AG08396 (cell line): ENCODE measurements at regions not wholly inside any gene's neighbourhood (a gene's known extent, or its start where the extent isn't known, plus 50 kb on each side); places are given as distances from the start of the nearest gene placed in this dataset.
"Not testable (repeated sequence)": the region's sequence is repeated elsewhere in the genome, so short reads cannot be mapped to it uniquely, and the experiment has no call there.

ENCODE experiments used
- DNase-seq: peaks from one replicate; pipeline ENCODE4 v3.0.0; 2012; ENCODE audit warnings: low spot score, mixed read lengths

DNA sequence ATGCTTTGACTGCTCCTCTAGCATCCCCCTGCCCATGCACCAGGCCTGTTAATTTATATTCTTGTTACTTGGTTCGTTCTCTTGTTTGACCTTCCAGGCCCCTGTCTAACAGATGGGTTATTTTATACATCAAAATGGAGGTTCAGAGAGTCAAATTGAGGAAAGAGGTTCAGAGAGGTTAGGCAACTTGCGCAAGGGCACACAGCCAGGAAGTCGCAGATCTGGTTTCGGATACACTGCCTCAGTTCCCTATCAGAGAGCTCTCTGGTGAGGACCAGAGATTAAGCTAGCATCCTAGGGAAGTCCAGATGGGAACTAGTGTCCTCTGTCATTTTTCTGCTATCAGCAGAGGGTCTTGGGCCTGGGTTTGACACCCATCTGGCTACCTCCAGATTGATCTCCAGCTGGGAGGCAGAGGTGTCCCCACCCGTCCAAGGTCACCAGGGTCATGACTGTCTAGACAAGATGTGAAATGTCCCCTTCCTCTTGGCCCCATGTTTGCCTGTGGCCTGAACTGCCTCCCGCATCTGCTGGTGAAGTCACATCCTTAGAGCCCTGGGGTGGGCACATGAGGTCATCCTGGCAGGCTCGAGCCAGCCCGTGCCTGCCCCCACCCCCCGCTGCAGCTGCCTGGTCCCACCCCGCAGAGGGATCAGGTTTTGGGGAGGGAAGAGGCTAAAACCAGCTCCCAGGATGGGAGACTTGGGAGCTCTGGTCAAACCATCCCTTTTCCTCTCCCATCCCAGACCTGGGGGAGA lies 84.3 kb upstream of the NCOR2 start:
- no peak for DNase-seq

DNA sequence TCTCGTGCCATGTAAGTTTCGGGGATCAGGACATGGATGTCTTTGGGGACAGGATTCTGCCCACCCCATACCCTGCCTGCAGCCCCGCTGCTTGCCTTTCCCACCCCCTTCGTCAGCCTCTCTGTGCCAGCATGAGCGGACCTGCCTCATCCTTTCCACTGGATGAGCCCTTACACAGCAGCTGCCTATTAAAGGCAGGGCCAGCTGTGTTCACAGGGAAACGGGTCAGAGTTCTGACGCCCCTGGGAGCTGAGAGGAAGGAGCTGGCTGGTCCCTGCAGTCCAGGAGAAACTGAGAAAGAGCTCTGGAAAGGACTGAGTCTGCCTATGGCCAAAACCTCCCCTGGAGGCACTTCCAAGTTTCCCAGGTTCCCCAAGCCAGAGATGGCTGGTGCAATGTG lies 83.5 kb upstream of the NCOR2 start:
- no peak for DNase-seq

DNA sequence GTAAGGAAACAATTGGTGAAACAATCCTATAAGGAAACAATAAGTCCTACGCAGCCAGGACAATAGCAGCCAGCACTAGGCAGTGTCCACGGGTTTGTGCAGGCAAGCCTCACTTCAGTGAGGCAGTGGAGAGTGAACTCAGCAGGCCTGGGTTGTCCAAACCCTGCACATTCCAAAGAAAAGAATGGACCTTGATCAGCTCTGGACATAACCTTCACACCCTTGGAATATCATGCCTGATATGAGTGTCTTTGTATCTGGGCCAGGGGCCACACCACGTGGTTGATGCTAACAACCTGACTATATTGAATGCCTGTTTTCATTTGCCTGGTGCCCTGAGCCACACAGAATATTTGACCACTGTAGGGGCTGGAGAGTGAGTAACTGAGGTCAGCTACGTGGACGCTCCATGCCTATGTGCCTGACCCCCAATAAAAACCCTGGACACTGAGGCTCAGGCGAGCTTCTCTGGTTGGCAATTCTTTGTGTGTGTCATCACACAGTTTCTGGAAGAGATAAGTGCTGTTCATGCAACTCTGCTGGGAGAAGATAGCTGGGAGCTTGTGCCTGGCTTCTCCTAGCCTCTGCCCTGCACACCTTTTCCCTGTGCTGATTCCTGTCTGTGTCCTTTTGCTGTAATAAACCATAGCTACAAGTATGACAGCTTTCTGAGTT lies 81.4 kb upstream of the NCOR2 start:
- no peak for DNase-seq

DNA sequence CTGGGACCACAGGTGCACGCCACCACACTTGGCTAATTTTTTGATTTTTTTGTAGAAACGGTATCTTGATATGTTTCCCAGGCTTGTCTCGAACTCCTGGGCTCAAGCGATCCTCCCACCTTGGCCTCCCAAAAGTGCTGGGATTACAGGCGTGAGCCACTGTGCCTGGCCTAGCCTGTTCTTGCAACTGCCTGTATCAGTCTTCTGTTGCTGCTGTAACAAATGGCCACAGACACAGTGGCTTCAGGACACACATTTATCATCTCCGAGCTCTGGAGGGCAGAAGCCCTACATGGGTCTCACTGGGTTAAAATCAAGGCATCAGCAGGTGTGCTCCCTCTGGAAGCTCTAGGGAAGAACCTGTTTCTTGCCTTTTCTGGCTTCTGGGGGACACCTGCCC lies 79.9 kb upstream of the NCOR2 start:
- DNase-seq, result no peak

DNA sequence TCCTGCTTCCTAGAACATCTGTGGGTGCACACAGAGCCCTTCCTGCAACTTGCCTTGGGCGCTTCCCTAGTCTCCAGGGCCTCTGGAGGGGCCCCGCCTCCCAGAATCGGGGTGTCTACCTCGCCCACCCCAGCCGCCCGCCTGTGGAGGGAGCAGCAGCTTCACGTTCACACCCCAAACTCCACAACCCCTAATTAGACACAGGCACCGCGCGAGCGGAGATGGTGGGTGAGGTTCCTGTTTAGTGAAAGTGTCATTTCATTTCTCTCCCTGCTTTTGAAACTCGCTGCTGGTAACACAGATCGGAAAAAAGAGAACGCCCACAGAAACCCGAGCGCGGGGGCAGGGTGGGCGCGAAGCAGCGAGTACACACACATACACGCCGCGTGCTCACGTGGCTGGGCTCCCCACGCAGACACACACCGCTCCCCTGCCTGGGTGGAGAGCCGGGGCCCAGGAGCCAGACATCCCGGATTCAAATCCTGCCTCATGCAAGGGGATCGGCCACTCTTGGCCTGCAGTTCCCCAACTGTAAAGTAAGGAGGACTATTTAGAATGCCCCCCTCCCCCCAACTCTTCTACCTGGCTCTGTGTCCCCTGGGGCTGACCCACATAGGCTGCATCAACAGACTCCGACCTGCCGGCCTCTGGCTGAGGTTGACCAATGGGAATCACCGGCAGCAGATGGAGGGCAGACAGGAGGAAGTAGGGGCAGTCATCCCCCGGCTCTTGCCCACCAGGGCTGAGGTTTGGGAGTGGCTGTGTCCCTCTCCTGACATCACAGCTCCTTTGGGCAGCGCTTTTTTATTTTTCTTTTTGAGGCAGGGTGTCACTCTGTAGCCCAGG lies 79.2 kb upstream of the NCOR2 start:
- no peak for DNase-seq

DNA sequence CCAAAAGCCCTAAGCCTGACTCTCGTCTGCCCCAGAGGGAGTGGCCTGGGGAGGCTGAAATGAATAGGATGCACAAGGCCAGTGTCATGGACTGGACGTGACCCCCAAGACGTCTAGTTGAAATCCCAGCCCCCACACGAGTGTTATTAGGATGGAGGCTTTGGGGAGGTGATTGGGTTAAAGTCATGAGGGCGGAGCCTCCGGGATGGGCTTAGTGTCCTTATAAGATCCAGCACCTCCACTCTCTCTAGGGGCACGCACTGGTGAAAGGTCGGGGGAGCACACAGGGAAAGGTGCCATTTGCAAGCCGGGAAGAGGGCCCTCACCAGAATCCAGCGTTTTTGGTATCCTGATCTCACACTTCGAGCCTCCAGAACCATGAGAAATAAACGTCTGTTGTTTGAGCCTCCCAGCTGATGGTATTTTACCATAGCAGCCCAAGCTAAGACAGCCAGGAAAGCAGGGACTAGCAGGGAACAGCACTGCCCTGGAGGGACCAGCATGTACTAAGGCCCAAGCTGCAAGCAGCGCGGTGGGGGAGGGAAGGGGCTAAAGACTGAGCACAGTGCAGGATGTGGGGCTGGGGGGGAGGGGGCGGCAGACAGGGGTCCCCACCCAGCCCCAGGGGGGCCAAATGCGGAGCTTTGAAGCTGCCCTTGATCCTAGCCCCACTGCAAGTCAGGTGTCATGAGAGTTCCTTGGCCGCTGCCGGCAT lies 78.3 kb upstream of the NCOR2 start:
- DNase-seq, result no peak

DNA sequence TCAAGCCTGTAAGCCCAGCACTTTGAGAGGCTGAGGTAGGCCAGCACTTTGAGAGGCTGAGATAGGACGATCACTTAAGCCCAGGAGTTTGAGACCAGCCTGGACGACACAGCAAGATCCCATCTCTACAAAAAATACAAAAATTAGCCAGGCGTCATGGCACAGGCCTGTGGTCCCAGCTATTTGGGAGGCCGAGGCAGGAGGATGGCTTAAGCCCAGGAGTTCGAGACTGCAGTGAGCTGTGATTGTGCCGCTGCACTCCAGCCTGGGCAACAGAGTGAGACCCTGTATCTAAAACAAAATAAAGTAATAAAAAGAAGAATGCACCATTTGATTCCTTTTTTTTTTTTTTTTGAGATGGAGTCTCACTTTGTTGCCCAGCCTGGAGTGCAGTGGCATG lies 76.4 kb upstream of the NCOR2 start:
- not testable (repeated sequence) for DNase-seq

DNA sequence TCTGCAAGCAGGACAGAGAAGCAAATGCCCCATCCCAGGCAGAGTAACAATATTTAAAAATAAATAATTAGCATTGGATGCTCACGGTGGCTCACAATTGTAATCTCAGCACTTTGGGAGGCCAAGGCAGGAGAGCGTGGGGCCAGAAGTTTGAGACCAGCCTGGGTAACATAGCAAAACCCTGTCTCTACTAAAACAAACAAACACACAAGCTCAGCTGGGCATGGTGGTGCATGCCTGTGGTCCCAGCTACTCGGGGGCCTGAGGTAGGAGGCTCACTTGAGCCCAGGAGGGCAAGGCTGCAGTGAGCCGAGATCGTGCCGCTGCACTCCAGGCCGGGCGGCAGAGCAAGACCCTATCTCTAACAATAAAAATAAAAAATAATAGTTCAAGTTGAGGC lies 74.7 kb upstream of the NCOR2 start:
- DNase-seq, result no peak

DNA sequence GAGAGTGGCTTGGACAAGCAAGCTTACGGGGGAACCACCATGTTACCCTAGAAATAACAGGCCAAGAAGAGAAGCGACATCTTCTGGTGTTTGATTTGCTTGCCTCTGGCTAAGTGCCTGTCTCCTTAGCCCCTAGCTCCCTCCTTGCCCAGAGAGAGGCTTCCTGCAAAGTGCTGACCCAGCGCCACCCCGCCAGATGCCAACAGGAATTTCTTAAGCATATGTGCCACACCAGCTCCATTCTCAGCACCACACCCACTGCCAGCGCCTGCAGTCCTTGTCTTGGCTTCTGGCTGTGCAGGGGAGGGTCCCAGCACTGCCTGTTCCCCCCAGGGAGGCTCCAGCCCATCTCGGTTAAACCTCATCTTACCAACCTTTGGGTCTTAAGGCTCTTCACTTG lies 74.2 kb upstream of the NCOR2 start:
- DNase-seq, result no peak

DNA sequence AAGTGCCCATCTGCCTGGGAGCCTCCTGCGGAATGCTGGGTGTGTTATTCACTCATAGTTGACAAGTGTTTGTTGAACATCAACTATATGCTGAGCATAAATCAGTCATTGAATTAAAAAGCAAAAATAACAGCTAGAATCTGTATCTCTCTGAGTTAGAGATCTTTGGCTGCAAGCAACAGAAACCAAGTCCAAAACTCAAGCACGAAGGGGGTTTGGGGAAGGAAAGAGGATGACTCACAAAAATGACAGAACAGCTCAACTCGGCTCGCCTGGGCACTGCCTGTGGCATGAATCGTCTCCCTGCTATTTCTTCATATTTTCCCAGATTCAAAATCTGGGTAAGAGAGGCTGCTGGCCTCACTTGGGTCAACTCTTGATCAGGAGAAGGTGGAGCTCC lies 72.6 kb upstream of the NCOR2 start:
- DNase-seq, result peak; percentile 64

DNA sequence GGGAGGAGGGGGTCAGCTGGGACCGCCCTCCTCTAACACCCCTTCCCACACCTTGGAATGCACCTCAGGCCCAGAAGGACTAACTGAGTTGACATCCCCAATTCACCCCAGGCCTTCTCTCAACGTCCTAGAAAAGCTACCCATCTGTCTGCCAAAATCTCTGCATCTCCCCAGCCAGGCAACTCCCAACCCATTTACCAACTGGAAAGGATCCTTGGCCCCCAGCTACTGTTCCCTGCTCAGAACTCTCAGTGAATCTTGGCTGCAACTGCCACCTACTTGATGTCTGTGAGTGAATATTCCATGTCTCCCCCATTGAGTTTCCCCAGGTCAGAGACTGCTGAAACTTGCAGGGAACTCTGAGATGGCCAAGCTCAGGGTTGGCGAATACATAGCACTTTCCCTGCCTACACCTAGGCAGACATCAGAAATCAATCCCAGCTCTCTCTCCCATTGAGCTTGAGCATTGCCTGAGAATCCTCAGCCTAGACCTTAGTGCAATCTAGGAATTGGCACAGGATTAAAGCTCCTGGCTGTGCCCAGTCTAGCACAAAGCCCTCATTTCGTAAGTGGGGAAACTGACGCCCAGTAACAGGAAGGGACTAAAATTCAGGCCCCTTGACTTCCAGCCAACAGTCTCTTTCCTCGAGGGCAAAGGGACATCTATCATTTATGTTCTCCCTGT lies 71.9 kb upstream of the NCOR2 start:
- DNase-seq, result no peak

DNA sequence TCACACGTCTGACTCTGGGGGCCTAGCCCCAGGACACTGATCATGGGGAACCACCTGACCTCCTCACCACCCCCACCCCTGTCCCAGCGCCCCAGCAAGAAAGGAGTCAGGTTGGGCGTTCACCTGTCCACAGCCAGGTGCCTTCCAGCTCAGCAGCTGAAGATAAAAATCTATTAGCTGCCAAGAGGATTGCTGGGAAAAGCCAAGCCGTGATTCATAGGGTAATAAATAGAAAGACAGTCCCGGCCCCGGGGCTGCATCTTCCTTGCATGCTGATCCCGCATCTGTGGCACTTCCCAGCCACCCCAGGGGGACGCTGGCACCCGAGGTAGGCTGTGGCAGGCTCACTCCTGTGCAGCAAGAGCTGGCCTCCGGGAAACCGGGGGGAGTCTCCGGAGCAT lies 70.2 kb upstream of the NCOR2 start:
- DNase-seq, result no peak

DNA sequence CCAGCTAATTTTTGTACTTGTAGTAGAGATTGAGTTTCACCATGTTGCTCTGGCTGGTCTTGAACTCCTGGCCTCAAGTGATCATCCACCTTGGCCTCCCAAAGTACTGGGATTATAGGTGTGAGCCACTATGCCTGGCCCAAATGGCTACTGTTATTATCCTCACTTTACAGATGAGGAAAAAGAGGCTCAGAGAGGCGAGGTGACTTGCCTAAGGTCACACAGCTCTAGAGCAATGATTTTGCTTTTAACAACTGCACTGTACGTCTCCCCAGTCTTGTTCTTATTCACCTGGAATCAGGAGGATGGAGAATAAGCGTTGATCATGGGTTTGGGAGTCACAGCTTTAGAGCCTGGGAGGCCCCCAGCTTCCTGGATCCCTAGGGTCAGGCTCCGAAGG lies 69.8 kb upstream of the NCOR2 start:
- DNase-seq, result no peak

DNA sequence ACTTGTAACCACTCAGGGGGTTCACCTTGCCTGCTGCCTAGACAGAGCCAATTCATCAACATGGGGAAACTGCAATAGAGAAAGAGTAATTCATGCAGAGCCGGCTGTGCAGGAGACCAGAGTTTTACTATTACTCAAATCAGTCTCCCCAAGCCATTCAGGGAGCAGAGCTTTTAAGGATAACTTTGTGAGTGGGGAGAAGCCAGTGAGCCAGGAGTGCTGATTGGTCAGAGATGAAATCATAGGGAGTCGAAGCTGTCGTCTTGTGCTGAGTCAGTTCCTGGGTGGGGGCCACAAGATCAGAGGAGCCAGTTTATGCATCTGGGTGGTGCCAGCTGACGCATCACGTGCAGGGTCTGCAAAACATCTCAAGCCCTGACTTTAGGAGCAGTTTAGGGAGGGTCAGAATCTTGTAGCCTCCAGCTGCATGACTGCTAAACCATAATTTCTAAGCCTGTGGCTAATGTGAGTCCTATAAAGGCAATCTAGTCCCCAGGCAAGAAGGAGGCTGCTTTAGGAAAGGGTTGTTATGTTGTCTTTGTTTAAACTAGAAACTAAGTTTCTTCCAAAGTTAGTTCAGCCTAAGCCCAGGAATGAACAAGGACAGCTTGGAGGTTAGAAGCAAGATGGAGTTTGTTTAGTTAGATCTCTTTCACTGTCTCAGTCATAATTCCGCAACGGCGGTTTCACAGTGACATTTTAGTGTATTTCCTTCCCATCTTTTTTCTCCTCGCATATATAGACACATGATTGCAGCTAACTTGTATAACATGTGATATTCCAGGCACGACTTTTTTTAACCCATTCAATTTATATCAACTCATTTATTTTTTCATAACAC lies 68.9 kb upstream of the NCOR2 start:
- DNase-seq, result peak; percentile 27

DNA sequence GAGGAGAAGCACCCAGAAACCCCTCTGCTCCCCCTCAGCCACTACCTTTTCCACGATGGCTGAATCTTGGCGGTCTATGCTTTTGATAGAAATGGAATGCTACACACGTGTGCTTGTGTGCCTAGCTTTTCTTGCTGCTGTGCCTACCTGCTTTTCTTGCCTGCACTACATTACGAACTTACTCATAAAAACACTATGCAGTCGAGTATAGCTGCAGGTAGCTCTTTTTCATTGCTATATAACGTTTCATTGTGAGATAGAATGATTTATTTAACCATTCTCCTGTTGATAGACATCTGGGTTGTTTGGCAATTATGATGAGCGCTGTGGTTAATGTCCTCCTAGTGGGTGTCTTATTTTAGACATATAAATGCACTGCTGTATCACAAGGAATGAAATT lies 67.9 kb upstream of the NCOR2 start:
- no peak for DNase-seq

DNA sequence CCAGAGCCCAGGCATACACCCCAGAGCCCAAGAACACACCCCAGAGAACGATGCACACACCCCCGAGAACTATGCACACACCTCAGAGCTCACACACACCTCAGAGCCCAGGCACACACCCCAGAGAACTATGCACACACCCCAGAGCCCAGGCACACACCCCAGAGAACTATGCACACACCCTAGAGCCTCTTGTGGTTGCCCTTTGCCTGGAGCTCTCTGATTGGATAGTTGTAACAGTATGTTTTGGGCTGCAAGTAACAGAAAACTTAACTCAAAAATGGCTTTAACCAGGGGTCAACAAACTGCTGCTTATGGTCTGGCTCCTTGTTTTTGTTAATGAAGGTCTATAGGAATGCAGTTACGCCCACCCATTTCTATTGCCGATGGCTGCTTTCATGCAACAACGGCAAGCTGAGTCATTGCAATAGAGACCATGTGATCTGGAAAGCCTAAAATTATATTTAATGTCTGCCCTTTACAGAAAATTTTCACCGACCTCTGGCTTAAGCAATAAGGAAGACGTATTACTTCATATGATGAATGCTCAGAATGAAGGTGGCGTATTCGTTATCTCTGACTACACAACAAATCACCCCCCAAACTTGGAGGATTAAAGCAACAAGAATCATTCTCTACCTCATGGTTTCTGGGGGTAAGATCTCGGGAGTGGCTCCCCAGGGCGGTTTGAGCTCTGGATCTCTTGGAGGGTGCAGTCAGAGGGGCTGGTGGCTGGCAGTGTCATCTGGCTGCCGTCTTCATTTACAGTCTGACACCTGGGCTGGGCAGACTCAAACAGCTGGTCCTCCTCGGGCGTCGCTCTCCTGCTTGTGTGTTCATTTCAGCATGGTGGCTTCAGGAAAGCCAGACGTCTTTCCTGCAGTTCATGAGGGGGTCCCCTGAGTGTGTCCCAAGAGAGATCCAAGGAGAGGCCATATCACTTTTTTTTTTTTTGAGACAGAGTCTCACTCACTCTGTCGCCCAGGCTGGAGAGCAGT lies 66.3 kb upstream of the NCOR2 start:
- peak; percentile 55 for DNase-seq

DNA sequence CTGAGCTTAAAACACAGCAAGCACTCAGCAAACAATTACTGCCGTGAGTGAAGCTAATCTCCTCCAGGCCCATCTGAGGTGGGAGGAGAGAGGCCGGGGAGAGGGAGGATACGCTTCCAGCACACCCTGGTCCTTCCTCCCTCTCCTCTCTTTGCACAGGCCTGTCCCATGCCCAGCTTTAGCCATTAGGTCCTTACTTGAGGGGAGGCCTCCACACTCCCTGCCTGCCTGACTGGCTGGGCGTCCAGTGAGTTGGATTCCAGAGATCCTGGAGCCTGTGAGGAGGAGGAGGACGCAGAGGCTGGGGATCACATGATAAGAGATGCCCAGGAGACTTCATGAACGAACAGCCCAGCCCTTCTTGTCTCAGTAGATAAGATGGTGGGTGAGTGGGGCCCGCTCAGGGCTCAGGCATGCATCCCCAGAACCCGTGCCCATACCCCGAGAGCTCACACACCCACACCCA lies 65.1 kb upstream of the NCOR2 start:
- no peak for DNase-seq

DNA sequence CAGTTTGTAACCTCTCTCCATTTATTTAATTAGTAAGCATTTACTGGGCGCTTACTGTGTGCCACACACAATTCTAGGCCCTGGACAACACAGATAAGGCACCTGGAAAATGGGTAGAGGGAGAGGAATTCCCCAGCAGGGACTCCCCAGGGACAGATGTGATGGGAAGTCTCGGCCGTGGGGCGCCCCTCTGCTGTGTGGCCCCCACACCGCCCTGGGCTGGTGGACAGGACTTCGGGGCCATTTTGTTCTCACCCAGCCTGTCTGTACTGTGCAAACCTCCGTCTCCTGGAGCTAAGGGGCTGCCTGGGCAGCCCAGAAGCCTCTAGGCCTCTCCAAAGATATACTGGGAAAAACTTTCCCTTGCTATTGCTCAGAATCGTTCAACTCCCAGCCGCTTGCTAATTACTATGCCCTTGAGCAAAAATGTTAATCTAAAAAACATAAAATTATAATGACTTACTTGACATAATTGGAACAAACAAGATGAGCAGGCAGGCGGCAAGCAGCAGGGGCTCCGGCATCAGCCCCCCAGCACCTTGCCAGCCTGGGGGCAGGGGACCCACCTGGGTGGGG lies 64.4 kb upstream of the NCOR2 start:
- DNase-seq, result no peak

DNA sequence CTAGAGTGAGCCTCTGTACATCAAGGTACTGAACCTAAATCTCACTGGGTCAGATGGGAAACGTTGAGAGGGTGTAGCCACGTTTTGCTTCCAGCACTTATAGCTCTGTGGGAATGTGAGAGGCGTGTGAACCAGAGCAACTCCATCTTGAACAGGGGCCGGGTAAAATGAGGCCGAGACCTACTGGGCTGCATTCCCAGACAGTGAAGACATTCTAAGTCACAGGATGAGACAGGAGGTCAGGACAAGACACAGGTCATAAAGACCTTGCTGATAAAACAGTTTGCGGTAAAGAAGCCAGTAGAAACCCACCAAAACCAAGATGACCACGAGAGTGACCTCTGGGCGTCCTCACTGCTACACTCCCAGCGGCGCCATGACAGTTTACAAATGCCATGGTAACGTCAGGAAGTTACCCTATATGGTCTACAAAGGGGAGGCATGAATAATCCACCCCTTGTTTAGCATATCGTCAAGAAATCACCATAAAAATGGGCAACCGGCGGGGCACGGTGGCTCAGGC lies 63.4 kb upstream of the NCOR2 start:
- DNase-seq, result no peak
